CD4-positive, alpha-beta T cell treated with Interleukin-21 for 1 hour (primary cell): ENCODE measurements at regions not wholly inside any gene's neighbourhood (a gene's known extent, or its start where the extent isn't known, plus 50 kb on each side); places are given as distances from the start of the nearest gene placed in this dataset.

ENCODE experiments used
- DNase-seq: peaks from one replicate; pipeline ENCODE4 v3.0.0-alpha.2; 2020

GRCh38 chr15:39194106-39194830 lies 386.6 kb upstream of the THBS1 start:
- DNase-seq: no peak

- no peak for DNase-seq
Observed at GRCh38 chr15:39195961-39196486, 384.9 kb upstream of the THBS1 start.

- no peak for DNase-seq
Observed at GRCh38 chr15:39198044-39199000, 382.6 kb upstream of the THBS1 start.

- DNase-seq: no peak
Observed at GRCh38 chr15:39199076-39199475, 381.8 kb upstream of the THBS1 start.

- no peak for DNase-seq
Observed at GRCh38 chr15:39200586-39200985, 380.3 kb upstream of the THBS1 start.

GRCh38 chr15:39202641-39203040 lies 378.2 kb upstream of the THBS1 start:
- DNase-seq: no peak

- no peak for DNase-seq
Observed at GRCh38 chr15:39204031-39204430, 376.8 kb upstream of the THBS1 start.

GRCh38 chr15:39205081-39205480 lies 375.8 kb upstream of the THBS1 start:
- no peak for DNase-seq

GRCh38 chr15:39205506-39206371 lies 375.1 kb upstream of the THBS1 start:
- DNase-seq: no peak

- no peak for DNase-seq
Observed at GRCh38 chr15:39207532-39208115, 373.3 kb upstream of the THBS1 start.

- no peak for DNase-seq
Observed at GRCh38 chr15:39208187-39208586, 372.7 kb upstream of the THBS1 start.

- no peak for DNase-seq
Observed at GRCh38 chr15:39209548-39210211, 371.2 kb upstream of the THBS1 start.

- no peak for DNase-seq
Observed at GRCh38 chr15:39211108-39211979, 369.5 kb upstream of the THBS1 start.

- no peak for DNase-seq
Observed at GRCh38 chr15:39213385-39213840, 367.5 kb upstream of the THBS1 start.

GRCh38 chr15:39215015-39215414 lies 365.9 kb upstream of the THBS1 start:
- DNase-seq: no peak

- no peak for DNase-seq
Observed at GRCh38 chr15:39216816-39217215, 364.1 kb upstream of the THBS1 start.

- no peak for DNase-seq
Observed at GRCh38 chr15:39219608-39220007, 361.3 kb upstream of the THBS1 start.

GRCh38 chr15:39226169-39226937 lies 354.5 kb upstream of the THBS1 start:
- DNase-seq: no peak

GRCh38 chr15:39227001-39227400 lies 353.9 kb upstream of the THBS1 start:
- DNase-seq: no peak

GRCh38 chr15:39228889-39229288 lies 352.0 kb upstream of the THBS1 start:
- no peak for DNase-seq
